ENCODE measurements at regions not wholly inside any gene's neighbourhood (a gene's known extent, or its start where the extent isn't known, plus 50 kb on each side); places are given as distances from the start of the nearest gene placed in this dataset.

GRCh38 chr4:147207911-147208310 lies 262.2 kb upstream of the TTC29 start:
- TF ChIP-seq CTCF (IDR thresholded peaks at IDR 0.05), result no peak
- no peak for TF ChIP-seq POLR2A (IDR thresholded peaks at IDR 0.05)

All from Peyer's patch (tissue), 4 donors.